ENCODE measurements at regions not wholly inside any gene's neighbourhood (a gene's known extent, or its start where the extent isn't known, plus 50 kb on each side); places are given as distances from the start of the nearest gene placed in this dataset.

DNA sequence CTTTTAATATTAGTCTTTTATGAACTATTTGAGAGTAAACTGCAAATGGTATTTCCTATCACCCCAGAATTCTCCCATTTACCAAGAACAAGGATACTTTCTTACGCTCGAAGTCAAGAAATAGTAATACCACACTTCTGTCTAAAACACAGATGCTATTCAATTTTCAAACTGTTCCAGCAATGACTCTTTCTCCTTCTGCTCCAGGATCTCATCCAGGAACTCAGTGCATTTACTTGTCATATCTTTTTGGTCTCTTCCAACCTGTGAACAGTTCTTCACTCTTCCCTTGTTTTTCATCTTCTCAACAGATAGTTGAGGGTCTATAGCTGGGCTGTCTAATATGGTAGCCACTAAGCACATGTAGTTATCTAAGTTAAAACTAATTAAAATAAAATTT is 87.1 kb upstream of the GAP43 start:
- TF ChIP-seq, protein P1, sequence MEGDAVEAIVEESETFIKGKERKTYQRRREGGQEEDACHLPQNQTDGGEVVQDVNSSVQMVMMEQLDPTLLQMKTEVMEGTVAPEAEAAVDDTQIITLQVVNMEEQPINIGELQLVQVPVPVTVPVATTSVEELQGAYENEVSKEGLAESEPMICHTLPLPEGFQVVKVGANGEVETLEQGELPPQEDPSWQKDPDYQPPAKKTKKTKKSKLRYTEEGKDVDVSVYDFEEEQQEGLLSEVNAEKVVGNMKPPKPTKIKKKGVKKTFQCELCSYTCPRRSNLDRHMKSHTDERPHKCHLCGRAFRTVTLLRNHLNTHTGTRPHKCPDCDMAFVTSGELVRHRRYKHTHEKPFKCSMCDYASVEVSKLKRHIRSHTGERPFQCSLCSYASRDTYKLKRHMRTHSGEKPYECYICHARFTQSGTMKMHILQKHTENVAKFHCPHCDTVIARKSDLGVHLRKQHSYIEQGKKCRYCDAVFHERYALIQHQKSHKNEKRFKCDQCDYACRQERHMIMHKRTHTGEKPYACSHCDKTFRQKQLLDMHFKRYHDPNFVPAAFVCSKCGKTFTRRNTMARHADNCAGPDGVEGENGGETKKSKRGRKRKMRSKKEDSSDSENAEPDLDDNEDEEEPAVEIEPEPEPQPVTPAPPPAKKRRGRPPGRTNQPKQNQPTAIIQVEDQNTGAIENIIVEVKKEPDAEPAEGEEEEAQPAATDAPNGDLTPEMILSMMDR (conservative IDR thresholded peaks at IDR 0.05 in 1 of 2, IDR thresholded peaks at IDR 0.05 in 1 of 2; ENCODE audit: low read depth in 1 of 2, low read length in 2 of 2), result no peak
- TF ChIP-seq EZH2 (IDR thresholded peaks at IDR 0.05; ENCODE audit: low read length, missing control alignments), result no peak
